GM19240 (cell line): ENCODE measurements at regions not wholly inside any gene's neighbourhood (a gene's known extent, or its start where the extent isn't known, plus 50 kb on each side); places are given as distances from the start of the nearest gene placed in this dataset.

Experiments used
- DNase-seq: peaks from one replicate; pipeline ENCODE4 v3.0.0; 2011; ENCODE audit warnings: low spot score; ENCODE audit not compliant: insufficient read length

GRCh38 chr16:72355561-72355960 is 183.6 kb upstream of the PMFBP1 start:
- no peak for DNase-seq

GRCh38 chr16:72349719-72350118 is 177.8 kb upstream of the PMFBP1 start:
- DNase-seq = no peak

GRCh38 chr16:72332926-72333325 is 161.0 kb upstream of the PMFBP1 start:
- no peak for DNase-seq

- DNase-seq = no peak
These were observed 152.6 kb upstream of the PMFBP1 start for GRCh38 chr16:72324578-72324977.

GRCh38 chr16:72317446-72317845 is 145.5 kb upstream of the PMFBP1 start:
- DNase-seq = no peak

- DNase-seq = no peak
These were observed 141.9 kb upstream of the PMFBP1 start for GRCh38 chr16:72313903-72314302.

- DNase-seq = no peak
These were observed 140.9 kb upstream of the PMFBP1 start for GRCh38 chr16:72312828-72313227.

GRCh38 chr16:72311426-72311825 is 139.5 kb upstream of the PMFBP1 start:
- DNase-seq = no peak

GRCh38 chr16:72309001-72309400 is 137.0 kb upstream of the PMFBP1 start:
- no peak for DNase-seq

- DNase-seq = no peak
These were observed 136.4 kb upstream of the PMFBP1 start for GRCh38 chr16:72308396-72308795.

GRCh38 chr16:72302332-72302731 is 130.4 kb upstream of the PMFBP1 start:
- DNase-seq = no peak

GRCh38 chr16:72301523-72302236 is 129.7 kb upstream of the PMFBP1 start:
- no peak for DNase-seq

GRCh38 chr16:72300892-72301291 is 128.9 kb upstream of the PMFBP1 start:
- DNase-seq = no peak

- DNase-seq = no peak
These were observed 127.8 kb upstream of the PMFBP1 start for GRCh38 chr16:72299684-72300243.

GRCh38 chr16:72298961-72299360 is 127.0 kb upstream of the PMFBP1 start:
- no peak for DNase-seq

GRCh38 chr16:72295914-72296313 is 124.0 kb upstream of the PMFBP1 start:
- no peak for DNase-seq

GRCh38 chr16:72291531-72291981 is 119.6 kb upstream of the PMFBP1 start:
- DNase-seq = no peak

GRCh38 chr16:72291121-72291520 is 119.2 kb upstream of the PMFBP1 start:
- no peak for DNase-seq

GRCh38 chr16:72287649-72288048 is 115.7 kb upstream of the PMFBP1 start:
- no peak for DNase-seq

- no peak for DNase-seq
These were observed 115.1 kb upstream of the PMFBP1 start for GRCh38 chr16:72286936-72287620.

GRCh38 chr16:72285728-72286127 is 113.8 kb upstream of the PMFBP1 start:
- no peak for DNase-seq

GRCh38 chr16:72285324-72285723 is 113.4 kb upstream of the PMFBP1 start:
- DNase-seq = no peak
